ENCODE measurements at regions not wholly inside any gene's neighbourhood (a gene's known extent, or its start where the extent isn't known, plus 50 kb on each side); places are given as distances from the start of the nearest gene placed in this dataset.

DNA sequence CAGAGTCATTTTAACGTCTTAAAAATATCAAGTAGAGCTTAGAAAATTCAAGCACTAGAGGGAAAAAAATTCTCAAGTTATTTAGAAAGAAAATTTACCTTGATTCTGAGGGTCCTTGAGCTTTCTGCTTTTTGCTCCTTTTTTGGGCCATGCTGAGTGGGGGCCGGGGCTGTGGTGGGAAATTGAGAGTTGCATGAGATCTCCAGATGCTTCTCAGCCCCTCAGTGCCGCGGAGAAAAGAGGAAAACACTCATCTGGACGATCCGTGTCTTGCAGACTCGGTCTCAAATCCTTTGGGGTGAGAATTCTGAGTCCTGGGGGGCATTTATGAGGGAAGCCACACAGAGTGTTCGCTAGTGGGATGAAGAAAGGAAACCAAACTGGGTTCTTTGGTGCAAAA, 700.8 kb downstream of the TBC1D22A start:
- no CpG with 5 or more reads among the region's 8 CpGs for WGBS, 2 experiments (ENCODE audit: extremely low coverage in 2 of 2, insufficient read length in 1 of 2)
- in situ Hi-C loops (cut with MboI; ENCODE audit: low sequenced_read_pairs) = no loop called here
- Histone ChIP-seq H3K36me3 (ENCODE audit: control insufficient read depth, insufficient read depth, low read length) (no peaks in the 10 kb centered on the region), H3K79me1 (ENCODE audit: low read depth in 1 of 2, low read length in 2 of 2) (no peaks in the 10 kb centered on the region), H3K9ac (ENCODE audit: low read depth, low read length) (no peak overlapping the region), H3K9me3 (ENCODE audit: control insufficient read depth, insufficient read depth, low read length) (peaks cover 36% of the 10 kb centered on the region), H3K4me1 (ENCODE audit: control insufficient read depth, insufficient read depth, low read length) (no peaks in the 10 kb centered on the region), H3K56ac (ENCODE audit: extremely low read depth, insufficient read depth, low read length) (no peak overlapping the region), H3K4me3 (ENCODE audit: insufficient read depth, low read depth, low read length) (no peak overlapping the region), H4K20me1 (ENCODE audit: insufficient read depth, low read length) (no peaks in the 10 kb centered on the region), H4K5ac (ENCODE audit: low read depth, low read length) (no peak overlapping the region), H4K8ac (ENCODE audit: low read depth in 2 of 2, low read length in 2 of 2) (no peak overlapping the region), H3K27me3 (ENCODE audit: control insufficient read depth, insufficient read depth, low read length) (no peaks in the 10 kb centered on the region), H2BK5ac (ENCODE audit: low read depth, low read length, poor library complexity, severe bottlenecking) (no peak overlapping the region), H2AK5ac (ENCODE audit: low read depth, low read length) (no peak overlapping the region), H4K91ac (ENCODE audit: insufficient read depth, low read depth, low read length) (no peak overlapping the region), H3K9me1 (ENCODE audit: insufficient read depth, low read length) (no peaks in the 10 kb centered on the region), H2BK120ac (ENCODE audit: low read depth, low read length) (no peak overlapping the region), H2BK20ac (ENCODE audit: low read depth, low read length) (no peak overlapping the region), H2AK9ac (replicated peaks; ENCODE audit: low read depth, low read length, poor library complexity) (no peak overlapping the region), H3K18ac (ENCODE audit: low read depth, low read length) (no peak overlapping the region), H2BK15ac (ENCODE audit: low read depth, low read length) (no peak overlapping the region), H3K23ac (ENCODE audit: low read depth, low read length) (no peak overlapping the region), H2AFZ (replicated peaks; ENCODE audit: low read length, poor library complexity) (no peak overlapping the region), H3K4ac (ENCODE audit: low read depth, low read length) (no peak overlapping the region), H3K27ac (ENCODE audit: insufficient read depth, low read length) (no peak overlapping the region), H3K4me2 (ENCODE audit: low read depth, low read length) (no peak overlapping the region), H3K14ac (replicated peaks; ENCODE audit: low read depth, low read length) (no peak overlapping the region)
- POLR2A ChIA-PET (ENCODE audit: unreplicated experiment) = no interaction called here
- intact Hi-C loops (cut with micrococcal nuclease) = no loop called here
- BruUV-seq (replicated peaks) = no TSS peak
- no peak for ATAC-seq (ENCODE audit: low read depth)
- no peak for DNase-seq
- dilution Hi-C loops (cut with HindIII; ENCODE audit: low sequenced_read_pairs, unreplicated experiment) = no loop called here
- CTCF ChIA-PET = no interaction called here
- TF ChIP-seq CEBPB (IDR thresholded peaks at IDR 0.05; ENCODE audit: low read depth, low read length) (no peak), ELK1 (IDR thresholded peaks at IDR 0.05; ENCODE audit: borderline replicate concordance, low read depth, low read length) (no peak), RFX5 (IDR thresholded peaks at IDR 0.05; ENCODE audit: low read depth, low read length) (no peak), RCOR1 (IDR thresholded peaks at IDR 0.05; ENCODE audit: insufficient replicate concordance, low read length) (no peak), POLR2A (IDR thresholded peaks at IDR 0.05; ENCODE audit: low read depth, low read length) (no peak), RAD21 (IDR thresholded peaks at IDR 0.05; ENCODE audit: low read length) (no peak), MXI1 (IDR thresholded peaks at IDR 0.05; ENCODE audit: borderline replicate concordance, low read depth, low read length) (no peak), CHD1 (IDR thresholded peaks at IDR 0.05; ENCODE audit: low read depth, low read length) (no peak), MAFK (IDR thresholded peaks at IDR 0.05; ENCODE audit: low read depth, low read length) (no peak)

All from IMR-90 (cell line).